Chondrocyte (in vitro differentiated cells): ENCODE measurements at regions not wholly inside any gene's neighbourhood (a gene's known extent, or its start where the extent isn't known, plus 50 kb on each side); places are given as distances from the start of the nearest gene placed in this dataset.

ENCODE experiments used
- DNase-seq: peaks from one replicate; pipeline ENCODE4 v3.0.0; 2021; ENCODE audit warnings: mixed read lengths, low spot score
- H3K27ac Mint-ChIP-seq: one replicate; pipeline ENCODE4 v1.8.0; 2021; ENCODE audit warnings: mild to moderate bottlenecking, moderate library complexity, mixed read lengths; ENCODE audit not compliant: unreplicated experiment
- H3K27me3 Mint-ChIP-seq: 2 replicates; pipeline ENCODE4 v1.8.0; 2021; ENCODE audit warnings: low read depth, mixed read lengths
- H3K36me3 Mint-ChIP-seq: 2 replicates; pipeline ENCODE4 v1.8.0; 2021; ENCODE audit warnings: low read depth, mixed read lengths
- H3K4me1 Mint-ChIP-seq: 2 replicates; pipeline ENCODE4 v1.8.0; 2021; ENCODE audit warnings: low read depth, mild to moderate bottlenecking, mixed read lengths
- H3K4me3 Mint-ChIP-seq: one replicate; pipeline ENCODE4 v1.8.0; 2021; ENCODE audit warnings: mild to moderate bottlenecking, moderate library complexity, mixed read lengths; ENCODE audit not compliant: unreplicated experiment
- H3K9me3 Mint-ChIP-seq: 2 replicates; pipeline ENCODE4 v1.8.0; 2021; ENCODE audit warnings: low read depth, mixed read lengths
- TF ChIP-seq, protein P1 (sequence below): fragments of 200-600 bp; sonication (generic); IDR thresholded peaks from 2 replicates; pipeline ENCODE4 v1.5.0; 2021; ENCODE audit warnings: antibody characterized with exemption, mild to moderate bottlenecking, moderate library complexity

DNA sequence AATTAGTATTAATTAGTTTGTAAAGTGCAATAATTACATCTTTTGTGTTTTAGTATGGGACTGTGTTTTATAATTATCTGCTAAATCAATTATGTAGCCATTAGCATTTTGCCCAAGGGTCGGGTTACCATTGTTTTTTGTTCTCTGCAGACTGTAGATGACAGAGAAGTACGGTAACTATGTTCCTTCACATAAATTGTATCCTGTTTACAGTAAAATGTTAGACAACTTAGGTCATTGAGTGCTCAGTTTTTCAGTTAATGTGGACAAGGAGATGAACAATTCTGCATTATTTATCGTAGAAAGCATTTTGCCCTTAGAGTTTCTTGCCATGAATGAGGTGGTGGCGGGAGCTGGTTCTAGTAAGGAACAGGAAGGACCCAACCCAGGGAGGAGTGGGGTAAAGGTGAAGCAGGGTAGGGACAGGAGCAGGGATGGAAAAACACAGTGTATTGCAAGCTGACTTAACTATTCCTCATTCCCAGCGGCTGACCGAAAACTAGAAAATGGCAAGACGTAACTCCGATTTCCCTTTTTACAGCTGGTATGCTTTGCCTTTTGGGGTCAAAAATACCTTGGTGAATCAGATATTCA lies 243.7 kb upstream of the SLC24A2 start:
- no peak for DNase-seq
- TF ChIP-seq, protein P1, sequence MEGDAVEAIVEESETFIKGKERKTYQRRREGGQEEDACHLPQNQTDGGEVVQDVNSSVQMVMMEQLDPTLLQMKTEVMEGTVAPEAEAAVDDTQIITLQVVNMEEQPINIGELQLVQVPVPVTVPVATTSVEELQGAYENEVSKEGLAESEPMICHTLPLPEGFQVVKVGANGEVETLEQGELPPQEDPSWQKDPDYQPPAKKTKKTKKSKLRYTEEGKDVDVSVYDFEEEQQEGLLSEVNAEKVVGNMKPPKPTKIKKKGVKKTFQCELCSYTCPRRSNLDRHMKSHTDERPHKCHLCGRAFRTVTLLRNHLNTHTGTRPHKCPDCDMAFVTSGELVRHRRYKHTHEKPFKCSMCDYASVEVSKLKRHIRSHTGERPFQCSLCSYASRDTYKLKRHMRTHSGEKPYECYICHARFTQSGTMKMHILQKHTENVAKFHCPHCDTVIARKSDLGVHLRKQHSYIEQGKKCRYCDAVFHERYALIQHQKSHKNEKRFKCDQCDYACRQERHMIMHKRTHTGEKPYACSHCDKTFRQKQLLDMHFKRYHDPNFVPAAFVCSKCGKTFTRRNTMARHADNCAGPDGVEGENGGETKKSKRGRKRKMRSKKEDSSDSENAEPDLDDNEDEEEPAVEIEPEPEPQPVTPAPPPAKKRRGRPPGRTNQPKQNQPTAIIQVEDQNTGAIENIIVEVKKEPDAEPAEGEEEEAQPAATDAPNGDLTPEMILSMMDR: no peak
- Mint-ChIP-seq H3K9me3 (no peaks in the 10 kb centered on the region), H3K4me3 (no peak overlapping the region), H3K27ac (no peak overlapping the region), H3K4me1 (peaks cover 4% of the 10 kb centered on the region), H3K36me3 (no peaks in the 10 kb centered on the region), H3K27me3 (no peaks in the 10 kb centered on the region)

DNA sequence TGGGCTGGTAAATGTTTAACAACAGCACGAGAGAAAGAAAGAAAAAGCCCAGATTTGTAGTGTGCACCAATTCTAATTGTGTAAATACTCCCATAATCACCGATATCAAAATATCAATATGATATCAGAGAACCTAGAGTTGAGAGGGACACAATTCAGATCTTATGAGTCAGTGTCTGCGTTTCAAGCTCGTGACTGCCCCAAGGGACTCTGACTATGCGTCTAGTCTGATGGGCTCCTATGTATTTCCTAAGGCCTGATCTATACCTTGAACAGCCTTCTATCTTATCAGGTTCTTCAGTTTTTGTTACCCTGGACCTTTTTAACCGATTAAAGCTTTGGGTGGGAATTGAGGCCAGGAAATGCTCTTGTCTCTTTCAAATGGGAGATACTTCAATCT lies 243.0 kb upstream of the SLC24A2 start:
- no peaks in the 10 kb centered on the region for H3K27me3 Mint-ChIP-seq
- H3K27ac Mint-ChIP-seq: no peak overlapping the region
- H3K4me1 Mint-ChIP-seq: peaks cover 4% of the 10 kb centered on the region
- H3K36me3 Mint-ChIP-seq: no peaks in the 10 kb centered on the region
- H3K4me3 Mint-ChIP-seq: no peak overlapping the region
- TF ChIP-seq, protein P1: no peak
- H3K9me3 Mint-ChIP-seq: no peaks in the 10 kb centered on the region
- no peak for DNase-seq

DNA sequence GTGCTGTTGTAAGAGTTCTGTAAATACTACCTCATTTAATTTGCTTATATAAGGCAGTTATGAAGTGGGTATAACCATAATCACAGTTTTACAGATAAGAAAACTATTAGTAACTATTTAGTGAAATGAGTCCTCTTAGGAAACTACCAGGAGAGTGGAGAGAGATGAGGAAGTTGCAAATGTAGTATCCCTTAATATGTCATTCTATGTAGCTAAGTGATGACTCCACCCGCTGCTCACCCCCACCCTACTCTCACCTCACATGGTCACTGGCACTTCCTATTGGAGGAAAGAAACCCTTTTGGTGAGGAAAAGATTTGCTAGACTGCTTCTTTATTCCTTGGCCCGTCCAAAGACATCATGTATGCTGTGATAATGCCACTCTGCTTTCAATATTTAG lies 241.8 kb upstream of the SLC24A2 start:
- TF ChIP-seq, protein P1: no peak
- Mint-ChIP-seq H3K27me3 (no peaks in the 10 kb centered on the region), H3K36me3 (no peaks in the 10 kb centered on the region), H3K4me3 (no peak overlapping the region), H3K27ac (no peak overlapping the region), H3K4me1 (peaks cover 4% of the 10 kb centered on the region), H3K9me3 (no peaks in the 10 kb centered on the region)
- DNase-seq: no peak

DNA sequence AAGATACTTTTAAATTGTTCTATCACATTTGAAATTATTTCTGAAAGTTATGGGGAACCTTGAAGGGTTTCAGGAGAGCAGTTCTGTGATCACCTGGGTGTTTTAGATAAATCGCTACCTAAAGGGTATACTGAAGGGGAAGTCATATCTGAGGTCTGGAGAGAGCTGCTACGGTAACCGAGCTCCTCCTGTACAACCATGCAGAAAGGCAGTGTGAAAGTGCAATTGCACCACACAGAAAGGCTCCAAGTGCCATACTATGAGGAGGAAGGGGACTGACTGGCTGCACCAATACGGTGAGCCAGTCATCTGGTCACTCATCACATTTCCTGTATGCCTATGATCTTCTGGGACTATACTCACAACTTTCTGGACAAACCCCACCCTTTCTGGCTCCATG lies 241.4 kb upstream of the SLC24A2 start:
- TF ChIP-seq, protein P1: no peak
- H3K27me3 Mint-ChIP-seq: no peaks in the 10 kb centered on the region
- no peak overlapping the region for H3K27ac Mint-ChIP-seq
- no peaks in the 10 kb centered on the region for H3K9me3 Mint-ChIP-seq
- no peaks in the 10 kb centered on the region for H3K36me3 Mint-ChIP-seq
- no peak for DNase-seq
- H3K4me1 Mint-ChIP-seq: peaks cover 4% of the 10 kb centered on the region
- H3K4me3 Mint-ChIP-seq: no peak overlapping the region

DNA sequence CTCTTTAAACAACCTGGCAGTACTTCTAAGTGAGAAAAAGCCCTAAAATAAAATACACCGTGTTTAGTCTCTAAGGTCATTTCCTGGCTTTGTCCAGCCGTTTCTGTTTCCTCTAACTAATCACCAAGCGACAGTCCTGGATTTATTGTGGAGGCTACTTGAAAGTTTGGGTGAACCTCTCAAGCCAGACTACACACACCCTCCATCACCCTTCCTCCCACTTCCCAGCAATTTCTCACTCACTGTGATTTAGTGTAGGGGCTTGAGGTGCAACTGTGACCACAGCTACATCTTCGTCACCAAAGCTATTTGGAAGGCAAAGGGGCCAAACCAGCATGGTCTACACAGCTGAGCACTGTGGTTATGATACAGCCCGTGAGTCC lies 240.0 kb upstream of the SLC24A2 start:
- Mint-ChIP-seq H3K27me3 (no peaks in the 10 kb centered on the region), H3K36me3 (no peaks in the 10 kb centered on the region), H3K4me1 (peaks cover 4% of the 10 kb centered on the region), H3K9me3 (no peaks in the 10 kb centered on the region), H3K4me3 (no peak overlapping the region), H3K27ac (no peak overlapping the region)
- DNase-seq: no peak
- TF ChIP-seq, protein P1: no peak
